ENCODE measurements at regions not wholly inside any gene's neighbourhood (a gene's known extent, or its start where the extent isn't known, plus 50 kb on each side); places are given as distances from the start of the nearest gene placed in this dataset.

GRCh38 chr3:22691407-22691806 lies 511.7 kb upstream of the UBE2E2 start:
- no peak overlapping the region for H3K27ac ChIP-seq (ENCODE audit: low read depth, low read length)
- DNase-seq (ENCODE audit: low read depth, low spot score) = no peak
- H3K27me3 ChIP-seq (ENCODE audit: insufficient read depth, low read length) = no peaks in the 10 kb centered on the region
- peaks cover 0 to 8% of the 10 kb centered on the region in 2 experiments; a peak in 1 of 4 replicates for H3K9me3 ChIP-seq (ENCODE audit: control insufficient read depth in 1 of 2, insufficient read depth in 1 of 2, low read depth in 1 of 2, low read length in 2 of 2)
- no peak overlapping the region for H3K9ac ChIP-seq (ENCODE audit: low read length)
- POLR2A ChIA-PET = no interaction called here
- RAD21 ChIA-PET (ENCODE audit: low non-redundant PET in 1 of 2, low total read pairs in 2 of 2, uncharacterized antibody in 2 of 2, unreplicated experiment in 2 of 2) = no interaction called here
- intact Hi-C loops (cut with micrococcal nuclease) = no loop called here
- H3K9me2 ChIP-seq (ENCODE audit: insufficient read depth) = no peaks in the 10 kb centered on the region
- TF ChIP-seq ZBTB33 (IDR thresholded peaks at IDR 0.05; ENCODE audit: extremely low read depth, insufficient replicate concordance, low read length) = no peak
- TF ChIP-seq CTCF (IDR thresholded peaks at IDR 0.05 in 2 of 3, conservative IDR thresholded peaks at IDR 0.05 in 1 of 3; ENCODE audit: borderline replicate concordance in 1 of 3, insufficient read depth in 1 of 3, low read depth in 2 of 3, low read length in 2 of 3) = no peak
- TF ChIP-seq ATF3 (IDR thresholded peaks at IDR 0.05) = no peak
- TF ChIP-seq POLR2AphosphoS5 (IDR thresholded peaks at IDR 0.05; ENCODE audit: low read depth, low read length) = no peak
- no peak for TF ChIP-seq EZH2 (IDR thresholded peaks at IDR 0.05)
- TF ChIP-seq ZNF274 (IDR thresholded peaks at IDR 0.05; ENCODE audit: low read depth, low read length) = no peak
- no peak for TF ChIP-seq EZH2phosphoT487 (IDR thresholded peaks at IDR 0.05; ENCODE audit: borderline replicate concordance)
- TF ChIP-seq REST (IDR thresholded peaks at IDR 0.05; ENCODE audit: low read depth) = no peak
- no peak for TF ChIP-seq EGR1 (IDR thresholded peaks at IDR 0.05; ENCODE audit: low read depth)
- no peak overlapping the region for H3K4me2 ChIP-seq (ENCODE audit: low read length)
- ATAC-seq = no peak
- H3K4me3 ChIP-seq (replicated peaks in 1 of 2; ENCODE audit: low read depth in 1 of 2, low read length in 2 of 2) = no peak overlapping the region
- no peaks in the 10 kb centered on the region for H4K20me1 ChIP-seq (ENCODE audit: insufficient read depth)
- no peaks in the 10 kb centered on the region for H3K36me3 ChIP-seq (ENCODE audit: control insufficient read depth in 1 of 2, insufficient read depth in 2 of 2, low read length in 2 of 2)
- no TSS peak for BruUV-seq (replicated peaks)
- no peaks in the 10 kb centered on the region for H3K79me2 ChIP-seq (ENCODE audit: insufficient read depth, low read length)
- no peak overlapping the region for H2AFZ ChIP-seq (ENCODE audit: low read depth, low read length, poor library complexity, severe bottlenecking)
- H3K4me1 ChIP-seq (ENCODE audit: control insufficient read depth in 1 of 2, insufficient read depth in 2 of 2, low read length in 2 of 2) = no peaks in the 10 kb centered on the region
- CTCF ChIA-PET = no interaction called here
